ENCODE measurements at regions not wholly inside any gene's neighbourhood (a gene's known extent, or its start where the extent isn't known, plus 50 kb on each side); places are given as distances from the start of the nearest gene placed in this dataset.

- no peak for TF ChIP-seq CTCF (IDR thresholded peaks at IDR 0.05)
- no peak for TF ChIP-seq POLR2A (IDR thresholded peaks at IDR 0.05)
These were observed 563.0 kb downstream of the SOX6 start for GRCh38 chr11:15793043-15793996.

Measured in uterus (tissue), 2 donors.